GM19351 (cell line): ENCODE measurements at regions not wholly inside any gene's neighbourhood (a gene's known extent, or its start where the extent isn't known, plus 50 kb on each side); places are given as distances from the start of the nearest gene placed in this dataset.
"Not testable (repeated sequence)": the region's sequence is repeated elsewhere in the genome, so short reads cannot be mapped to it uniquely, and the experiment has no call there.

ENCODE experiments used
- ATAC-seq: cut with Tn5 transposase; IDR thresholded peaks from one replicate; pipeline ENCODE4 v1.9.1; 2021; ENCODE audit warnings: mild to moderate bottlenecking, moderate library complexity; ENCODE audit not compliant: unreplicated experiment

- no peak for ATAC-seq
Measured at GRCh38 chr9:88287972-88288371, 100.3 kb upstream of the SPIN1 start.

GRCh38 chr9:88280816-88281382 is 107.3 kb upstream of the SPIN1 start:
- no peak for ATAC-seq

- ATAC-seq, result no peak
Measured at GRCh38 chr9:88278036-88278435, 110.2 kb upstream of the SPIN1 start.

- ATAC-seq, result no peak
Measured at GRCh38 chr9:88274078-88274477, 114.2 kb upstream of the SPIN1 start.

- ATAC-seq, result no peak
Measured at GRCh38 chr9:88272986-88273385, 115.3 kb upstream of the SPIN1 start.

GRCh38 chr9:88270413-88270812 is 117.8 kb upstream of the SPIN1 start:
- no peak for ATAC-seq

GRCh38 chr9:88268886-88269285 is 119.4 kb upstream of the SPIN1 start:
- ATAC-seq, result no peak

GRCh38 chr9:88267283-88267682 is 121.0 kb upstream of the SPIN1 start:
- ATAC-seq, result no peak

GRCh38 chr9:88266416-88266815 is 121.8 kb upstream of the SPIN1 start:
- no peak for ATAC-seq

GRCh38 chr9:88259001-88259400 is 120.7 kb upstream of the SPATA31C2 start:
- no peak for ATAC-seq

GRCh38 chr9:88258601-88259000 is 120.3 kb upstream of the SPATA31C2 start:
- no peak for ATAC-seq

- ATAC-seq, result no peak
Measured at GRCh38 chr9:88258024-88258423, 119.7 kb upstream of the SPATA31C2 start.

- no peak for ATAC-seq
Measured at GRCh38 chr9:88256216-88256615, 117.9 kb upstream of the SPATA31C2 start.

GRCh38 chr9:88255806-88256205 is 117.5 kb upstream of the SPATA31C2 start:
- ATAC-seq, result not testable (repeated sequence)

GRCh38 chr9:88251903-88252302 is 113.6 kb upstream of the SPATA31C2 start:
- no peak for ATAC-seq

- ATAC-seq, result no peak
Measured at GRCh38 chr9:88243736-88244135, 105.5 kb upstream of the SPATA31C2 start.

GRCh38 chr9:88242879-88243278 is 104.6 kb upstream of the SPATA31C2 start:
- no peak for ATAC-seq

GRCh38 chr9:88237991-88238571 is 99.8 kb upstream of the SPATA31C2 start:
- ATAC-seq, result no peak

GRCh38 chr9:88237479-88237961 is 99.2 kb upstream of the SPATA31C2 start:
- ATAC-seq, result no peak

GRCh38 chr9:88236511-88237478 is 98.5 kb upstream of the SPATA31C2 start:
- ATAC-seq, result no peak

- ATAC-seq, result no peak
Measured at GRCh38 chr9:88235615-88236014, 97.3 kb upstream of the SPATA31C2 start.

- no peak for ATAC-seq
Measured at GRCh38 chr9:88234114-88234513, 95.8 kb upstream of the SPATA31C2 start.
